Calu3 (cell line): ENCODE measurements at regions not wholly inside any gene's neighbourhood (a gene's known extent, or its start where the extent isn't known, plus 50 kb on each side); places are given as distances from the start of the nearest gene placed in this dataset.

Source experiments
- BruUV-seq: library from RNA; stranded (reverse); fragments of 400-500 nt; replicated peaks from 2 replicates; lab custom pipeline; 2021; lab: Mats Ljungman, UMichigan
- CTCF ChIA-PET: fragments of 300-600 bp; sonication (Branson Sonifier 250); formaldehyde crosslinking; loops from one replicate; lab custom pipeline; 2022; ENCODE audit warnings: antibody characterized with exemption; lab: Charles Lee
- DNase-seq: peaks from one replicate; pipeline ENCODE4 v3.0.0; 2022
- H3K27ac Mint-ChIP-seq: one replicate; pipeline ENCODE4 v1.8.0; 2022; ENCODE audit warnings: mixed read lengths; ENCODE audit not compliant: unreplicated experiment
- H3K27me3 Mint-ChIP-seq: one replicate; pipeline ENCODE4 v1.8.0; 2022; ENCODE audit warnings: mixed read lengths; ENCODE audit not compliant: unreplicated experiment
- H3K36me3 Mint-ChIP-seq: one replicate; pipeline ENCODE4 v1.8.0; 2022; ENCODE audit warnings: mild to moderate bottlenecking, moderate library complexity, mixed read lengths; ENCODE audit not compliant: insufficient read depth, unreplicated experiment
- H3K4me1 Mint-ChIP-seq: one replicate; pipeline ENCODE4 v1.8.0; 2022; ENCODE audit warnings: mild to moderate bottlenecking, low read depth, mixed read lengths; ENCODE audit not compliant: unreplicated experiment
- H3K4me3 Mint-ChIP-seq: one replicate; pipeline ENCODE4 v1.8.0; 2022; ENCODE audit warnings: mild to moderate bottlenecking, low read depth, moderate library complexity, mixed read lengths; ENCODE audit not compliant: unreplicated experiment
- H3K9me3 Mint-ChIP-seq: one replicate; pipeline ENCODE4 v1.8.0; 2022; ENCODE audit warnings: low read depth, mixed read lengths; ENCODE audit not compliant: unreplicated experiment
- CTCF ChIP-seq: fragments of 200-600 bp; IDR thresholded peaks from one replicate; pipeline ENCODE4 v1.8.0; 2022; ENCODE audit warnings: antibody characterized with exemption; ENCODE audit not compliant: unreplicated experiment
- intact Hi-C: fragments of 100-400 bp; cut with micrococcal nuclease; formaldehyde crosslinking; loops from one replicate; pipeline ENCODE4 v1.10.0; 2022; ENCODE audit not compliant: unreplicated experiment

GRCh38 chr5:141742144-141742543, 60.1 kb upstream of the ARAP3 start:
- TF ChIP-seq CTCF, result no peak
- Mint-ChIP-seq H3K27ac (no peak overlapping the region), H3K4me3 (no peak overlapping the region), H3K27me3 (peaks cover 85% of the 10 kb centered on the region), H3K9me3 (no peaks in the 10 kb centered on the region), H3K4me1 (no peaks in the 10 kb centered on the region), H3K36me3 (no peaks in the 10 kb centered on the region)
- CTCF ChIA-PET, result no interaction called here
- no TSS peak for BruUV-seq
- DNase-seq, result no peak
- intact Hi-C loops, result no loop called here

GRCh38 chr5:141740885-141741284, 58.9 kb upstream of the ARAP3 start:
- Mint-ChIP-seq H3K27me3 (peaks cover 85% of the 10 kb centered on the region), H3K4me3 (no peak overlapping the region), H3K36me3 (no peaks in the 10 kb centered on the region), H3K4me1 (no peaks in the 10 kb centered on the region), H3K9me3 (no peaks in the 10 kb centered on the region), H3K27ac (no peak overlapping the region)
- no peak for TF ChIP-seq CTCF
- CTCF ChIA-PET, result interaction anchor here (0.6 to 1.6 kb wide), 2 partner anchors 14 to 17 kb away, joined by 4 to 8 read pairs; no protein-coding TSS in a partner anchor
- BruUV-seq, result no TSS peak
- intact Hi-C loops, result no loop called here
- DNase-seq, result no peak

- TF ChIP-seq CTCF, result no peak
- H3K27me3 Mint-ChIP-seq, result peaks cover 85% of the 10 kb centered on the region
- CTCF ChIA-PET, result no interaction called here
- BruUV-seq, result no TSS peak
- H3K4me1 Mint-ChIP-seq, result no peaks in the 10 kb centered on the region
- intact Hi-C loops, result no loop called here
- H3K36me3 Mint-ChIP-seq, result no peaks in the 10 kb centered on the region
- H3K4me3 Mint-ChIP-seq, result no peak overlapping the region
- no peak for DNase-seq
- no peaks in the 10 kb centered on the region for H3K9me3 Mint-ChIP-seq
- no peak overlapping the region for H3K27ac Mint-ChIP-seq
These were observed 55.5 kb upstream of the ARAP3 start for GRCh38 chr5:141737535-141737934.

GRCh38 chr5:141735823-141736222, 53.8 kb upstream of the ARAP3 start:
- intact Hi-C loops, result no loop called here
- H3K27ac Mint-ChIP-seq, result no peak overlapping the region
- DNase-seq, result no peak
- BruUV-seq, result no TSS peak
- peaks cover 95% of the 10 kb centered on the region for H3K27me3 Mint-ChIP-seq
- H3K9me3 Mint-ChIP-seq, result no peaks in the 10 kb centered on the region
- CTCF ChIA-PET, result interaction anchor here (0.6 kb wide), 1 partner anchor 264 kb away, joined by 4 read pairs; no protein-coding TSS in a partner anchor
- no peaks in the 10 kb centered on the region for H3K4me1 Mint-ChIP-seq
- TF ChIP-seq CTCF, result no peak
- H3K36me3 Mint-ChIP-seq, result no peaks in the 10 kb centered on the region
- no peak overlapping the region for H3K4me3 Mint-ChIP-seq
